ENCODE measurements at regions not wholly inside any gene's neighbourhood (a gene's known extent, or its start where the extent isn't known, plus 50 kb on each side); places are given as distances from the start of the nearest gene placed in this dataset.

- H3K36me3 ChIP-seq (replicated peaks) = no peaks in the 10 kb centered on the region
- TF ChIP-seq CTCF (IDR thresholded peaks at IDR 0.05; ENCODE audit: low read depth, low read length, missing control alignments) = no peak
- no peak for DNase-seq
- H3K27ac ChIP-seq = no peak overlapping the region
- H3K4me3 ChIP-seq (ENCODE audit: low read depth, low read length) = no peak overlapping the region
- no peaks in the 10 kb centered on the region for H3K27me3 ChIP-seq (replicated peaks)
- in situ Hi-C loops (cut with HindIII; ENCODE audit: low pct_ligation_motif_present, low sequenced_read_pairs) = no loop called here
These were observed 150.8 kb downstream of the FASLG start for GRCh38 chr1:172809750-172810149.

- H3K36me3 ChIP-seq (replicated peaks) = no peaks in the 10 kb centered on the region
- H3K27ac ChIP-seq = no peak overlapping the region
- no peak for TF ChIP-seq CTCF (IDR thresholded peaks at IDR 0.05; ENCODE audit: low read depth, low read length, missing control alignments)
- DNase-seq = no peak
- H3K4me3 ChIP-seq (ENCODE audit: low read depth, low read length) = no peak overlapping the region
- in situ Hi-C loops (cut with HindIII; ENCODE audit: low pct_ligation_motif_present, low sequenced_read_pairs) = no loop called here
- H3K27me3 ChIP-seq (replicated peaks) = no peaks in the 10 kb centered on the region
These were observed 151.7 kb downstream of the FASLG start for GRCh38 chr1:172810480-172811175.

GRCh38 chr1:172811694-172812093 lies 152.8 kb downstream of the FASLG start:
- in situ Hi-C loops (cut with HindIII; ENCODE audit: low pct_ligation_motif_present, low sequenced_read_pairs) = no loop called here
- Histone ChIP-seq H3K4me3 (ENCODE audit: low read depth, low read length) (no peak overlapping the region), H3K27me3 (replicated peaks) (no peaks in the 10 kb centered on the region), H3K36me3 (replicated peaks) (no peaks in the 10 kb centered on the region), H3K27ac (no peak overlapping the region)
- TF ChIP-seq CTCF (IDR thresholded peaks at IDR 0.05; ENCODE audit: low read depth, low read length, missing control alignments) = no peak
- no peak for DNase-seq

GRCh38 chr1:172812118-172812517 lies 153.2 kb downstream of the FASLG start:
- in situ Hi-C loops (cut with HindIII; ENCODE audit: low pct_ligation_motif_present, low sequenced_read_pairs) = no loop called here
- no peaks in the 10 kb centered on the region for H3K27me3 ChIP-seq (replicated peaks)
- no peak for TF ChIP-seq CTCF (IDR thresholded peaks at IDR 0.05; ENCODE audit: low read depth, low read length, missing control alignments)

GRCh38 chr1:172813330-172813729 lies 154.4 kb downstream of the FASLG start:
- H3K4me3 ChIP-seq (ENCODE audit: low read depth, low read length) = no peak overlapping the region
- no peak for DNase-seq
- H3K27me3 ChIP-seq (replicated peaks) = no peaks in the 10 kb centered on the region
- no peak overlapping the region for H3K27ac ChIP-seq
- in situ Hi-C loops (cut with HindIII; ENCODE audit: low pct_ligation_motif_present, low sequenced_read_pairs) = no loop called here
- no peaks in the 10 kb centered on the region for H3K36me3 ChIP-seq (replicated peaks)
- no peak for TF ChIP-seq CTCF (IDR thresholded peaks at IDR 0.05; ENCODE audit: low read depth, low read length, missing control alignments)

More at GRCh38 chr1:172812118-172812517, 153.2 kb downstream of the FASLG start:
- no peak for DNase-seq
- H3K27ac ChIP-seq = no peak overlapping the region
- H3K4me3 ChIP-seq (ENCODE audit: low read depth, low read length) = no peak overlapping the region
- H3K36me3 ChIP-seq (replicated peaks) = no peaks in the 10 kb centered on the region

GRCh38 chr1:172814428-172814827 lies 155.5 kb downstream of the FASLG start:
- no peak for TF ChIP-seq CTCF (IDR thresholded peaks at IDR 0.05; ENCODE audit: low read depth, low read length, missing control alignments)
- DNase-seq = no peak
- no peak overlapping the region for H3K4me3 ChIP-seq (ENCODE audit: low read depth, low read length)
- in situ Hi-C loops (cut with HindIII; ENCODE audit: low pct_ligation_motif_present, low sequenced_read_pairs) = no loop called here
- H3K27me3 ChIP-seq (replicated peaks) = no peaks in the 10 kb centered on the region
- H3K36me3 ChIP-seq (replicated peaks) = no peaks in the 10 kb centered on the region
- no peak overlapping the region for H3K27ac ChIP-seq
